Astrocyte of the spinal cord (primary cell): ENCODE measurements at regions not wholly inside any gene's neighbourhood (a gene's known extent, or its start where the extent isn't known, plus 50 kb on each side); places are given as distances from the start of the nearest gene placed in this dataset.

ENCODE experiments used
- DNase-seq: peaks from one replicate; pipeline ENCODE4 v3.0.0; 2011; ENCODE audit warnings: low read depth, low spot score
- H3K4me3 ChIP-seq: 2 replicates; pipeline ENCODE4 v1.5.1; 2011; ENCODE audit warnings: low read depth, mild to moderate bottlenecking, low read length, moderate library complexity
- in situ Hi-C: cut with HindIII; loops from 2 replicates; pipeline ENCODE4 v1.10.0; 2017; ENCODE audit warnings: low sequenced_read_pairs
- TF ChIP-seq, protein P1 (sequence below): IDR thresholded peaks from 2 replicates; pipeline ENCODE4 v1.5.1; 2012; ENCODE audit warnings: low read depth, mild to moderate bottlenecking, low read length, inconsistent platforms

DNA sequence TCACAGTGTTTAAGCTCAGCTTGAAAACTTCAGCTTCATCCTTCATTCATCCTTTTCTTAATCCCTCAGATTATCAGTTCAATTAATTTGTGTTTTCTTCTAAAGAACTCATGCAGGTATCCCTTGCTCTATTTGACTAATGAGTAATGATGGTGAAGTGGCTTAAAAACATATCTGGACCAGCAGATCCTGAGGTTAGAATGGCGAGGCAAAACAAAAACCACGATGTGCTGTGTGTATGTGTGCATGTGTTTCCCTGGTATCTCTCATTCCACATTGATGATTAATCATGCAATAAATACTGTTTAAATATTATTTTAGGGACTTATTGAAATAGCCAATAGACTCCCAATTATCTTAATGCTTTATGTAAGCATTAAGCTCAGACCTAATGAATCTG is 437.0 kb downstream of the DYNC2H1 start:
- in situ Hi-C loops = no loop called here
- DNase-seq = peak; percentile 13
- no peak overlapping the region for H3K4me3 ChIP-seq
- TF ChIP-seq, protein P1, sequence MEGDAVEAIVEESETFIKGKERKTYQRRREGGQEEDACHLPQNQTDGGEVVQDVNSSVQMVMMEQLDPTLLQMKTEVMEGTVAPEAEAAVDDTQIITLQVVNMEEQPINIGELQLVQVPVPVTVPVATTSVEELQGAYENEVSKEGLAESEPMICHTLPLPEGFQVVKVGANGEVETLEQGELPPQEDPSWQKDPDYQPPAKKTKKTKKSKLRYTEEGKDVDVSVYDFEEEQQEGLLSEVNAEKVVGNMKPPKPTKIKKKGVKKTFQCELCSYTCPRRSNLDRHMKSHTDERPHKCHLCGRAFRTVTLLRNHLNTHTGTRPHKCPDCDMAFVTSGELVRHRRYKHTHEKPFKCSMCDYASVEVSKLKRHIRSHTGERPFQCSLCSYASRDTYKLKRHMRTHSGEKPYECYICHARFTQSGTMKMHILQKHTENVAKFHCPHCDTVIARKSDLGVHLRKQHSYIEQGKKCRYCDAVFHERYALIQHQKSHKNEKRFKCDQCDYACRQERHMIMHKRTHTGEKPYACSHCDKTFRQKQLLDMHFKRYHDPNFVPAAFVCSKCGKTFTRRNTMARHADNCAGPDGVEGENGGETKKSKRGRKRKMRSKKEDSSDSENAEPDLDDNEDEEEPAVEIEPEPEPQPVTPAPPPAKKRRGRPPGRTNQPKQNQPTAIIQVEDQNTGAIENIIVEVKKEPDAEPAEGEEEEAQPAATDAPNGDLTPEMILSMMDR = no peak

DNA sequence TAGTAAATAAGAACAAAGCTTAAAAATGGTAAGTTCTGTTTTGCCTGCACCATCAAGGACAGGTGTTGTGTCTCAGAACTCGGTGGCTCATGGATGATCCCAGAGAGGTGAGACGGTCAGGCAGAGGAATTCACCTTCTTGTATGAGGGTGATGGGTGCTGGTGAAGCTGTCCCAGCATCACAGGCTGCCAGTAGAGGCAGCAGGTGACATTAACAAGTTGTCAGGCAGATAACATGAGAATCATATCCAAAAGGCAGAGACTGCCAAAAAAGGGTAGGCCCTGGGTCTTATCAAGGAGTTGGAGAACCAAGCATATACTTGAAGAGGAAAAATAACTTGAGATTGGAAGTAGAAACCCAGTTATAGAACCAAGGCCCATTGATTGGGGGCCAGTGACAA is 437.8 kb downstream of the DYNC2H1 start:
- no peak overlapping the region for H3K4me3 ChIP-seq
- DNase-seq = no peak
- in situ Hi-C loops = no loop called here
- TF ChIP-seq, protein P1 = no peak

DNA sequence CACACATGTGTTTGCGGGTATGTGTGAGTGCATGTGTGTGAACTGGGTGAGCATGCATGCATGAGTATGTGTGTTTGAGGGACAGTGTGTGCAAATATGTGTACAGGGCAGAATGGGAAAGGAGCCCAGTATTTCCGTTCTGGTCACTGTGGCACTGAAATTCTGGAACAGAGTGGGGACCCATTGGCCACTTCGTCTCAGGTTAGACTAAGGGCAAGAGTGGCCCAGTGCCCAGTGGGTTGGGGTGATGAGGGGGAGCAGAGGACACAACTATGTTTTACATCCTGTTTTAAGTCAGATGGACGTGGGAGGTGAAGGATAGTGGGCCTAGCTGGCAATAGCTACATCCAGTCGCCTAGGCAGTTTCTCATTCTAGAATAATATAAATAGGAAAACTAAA is 438.5 kb downstream of the DYNC2H1 start:
- H3K4me3 ChIP-seq = no peak overlapping the region
- in situ Hi-C loops = no loop called here
- TF ChIP-seq, protein P1 = no peak
- no peak for DNase-seq

DNA sequence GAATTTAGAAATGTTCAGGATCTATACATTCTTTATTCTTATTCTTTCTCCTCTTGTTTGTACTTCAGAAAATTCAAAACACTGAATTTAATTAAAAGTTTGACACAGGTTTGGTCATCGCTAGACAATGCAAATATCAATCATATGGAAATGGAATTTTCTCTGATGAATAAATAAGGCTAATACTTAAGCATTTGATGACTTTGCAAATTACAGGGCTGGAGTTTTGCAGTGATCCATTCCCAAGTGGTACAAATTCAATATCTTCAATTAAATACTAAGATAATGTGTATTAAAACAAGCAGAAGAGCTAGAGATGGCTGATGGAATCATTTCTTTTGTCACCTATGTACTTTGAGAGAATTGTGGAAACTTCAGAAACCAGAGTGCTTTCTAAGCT is 439.6 kb downstream of the DYNC2H1 start:
- TF ChIP-seq, protein P1 = no peak
- H3K4me3 ChIP-seq = no peak overlapping the region
- in situ Hi-C loops = no loop called here
- DNase-seq = no peak

DNA sequence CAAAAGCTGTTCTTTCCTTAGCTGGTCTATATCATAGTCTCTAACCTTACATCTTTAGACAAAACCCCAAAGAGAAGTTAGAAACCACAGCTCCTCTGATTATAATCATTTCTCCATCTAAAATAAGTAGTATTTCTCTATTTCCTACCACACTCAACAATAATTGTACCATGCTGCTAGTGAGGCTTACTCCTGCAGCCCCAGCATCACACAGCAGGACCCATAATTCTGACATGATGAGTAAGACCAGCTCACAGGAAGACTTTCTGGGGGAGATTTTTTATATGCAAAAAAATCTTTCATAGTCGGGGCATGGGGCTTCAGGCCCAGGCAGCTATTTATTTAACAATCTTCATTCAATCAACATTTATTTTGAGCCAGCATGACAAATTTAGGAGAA is 441.6 kb downstream of the DYNC2H1 start:
- peak; percentile 39 for DNase-seq
- no peak overlapping the region for H3K4me3 ChIP-seq
- TF ChIP-seq, protein P1 = no peak
- in situ Hi-C loops = no loop called here

DNA sequence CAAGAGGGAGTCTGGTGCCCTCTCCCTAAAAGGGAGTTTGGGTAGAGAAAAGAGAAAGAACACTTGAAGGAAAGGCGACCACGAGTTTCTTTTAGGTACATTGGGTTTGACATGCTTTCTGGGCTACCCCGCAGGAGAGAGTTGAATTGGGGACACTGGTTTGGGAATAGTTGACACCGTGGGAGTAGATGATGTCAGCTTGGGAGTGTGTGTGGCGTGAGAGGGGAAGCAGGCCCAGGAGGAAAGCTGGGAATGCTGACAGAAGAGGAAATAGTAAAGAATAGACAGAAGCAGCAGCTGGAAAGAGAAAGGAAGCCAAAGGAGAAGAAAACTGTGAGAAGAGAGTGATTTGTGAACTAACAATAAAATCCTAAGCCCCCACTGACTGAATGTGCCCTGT is 442.9 kb downstream of the DYNC2H1 start:
- DNase-seq = no peak
- H3K4me3 ChIP-seq = no peak overlapping the region
- TF ChIP-seq, protein P1 = no peak
- in situ Hi-C loops = no loop called here

DNA sequence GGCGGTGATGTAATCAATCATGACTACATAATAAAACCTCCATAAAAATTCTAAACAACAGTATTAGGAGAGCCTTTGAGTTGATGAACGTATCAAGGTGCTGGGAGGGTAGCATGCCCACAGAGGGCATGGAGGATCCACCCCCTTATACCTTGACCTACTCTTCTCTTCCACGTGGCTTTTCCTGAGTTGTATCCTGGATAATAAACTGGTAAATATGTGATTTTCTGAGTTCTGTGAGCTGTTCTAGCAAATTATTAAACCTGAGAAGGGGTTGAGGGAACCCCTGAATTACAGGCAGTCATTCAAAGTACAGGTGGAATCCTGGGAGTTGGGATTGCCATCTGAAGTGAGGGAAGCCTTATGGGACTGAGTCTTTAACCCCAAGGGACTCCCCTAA is 446.9 kb downstream of the DYNC2H1 start:
- DNase-seq = no peak
- H3K4me3 ChIP-seq = no peak overlapping the region
- in situ Hi-C loops = no loop called here
- TF ChIP-seq, protein P1 = no peak
